GM19372 (cell line): ENCODE measurements at regions not wholly inside any gene's neighbourhood (a gene's known extent, or its start where the extent isn't known, plus 50 kb on each side); places are given as distances from the start of the nearest gene placed in this dataset.
"Not testable (repeated sequence)": the region's sequence is repeated elsewhere in the genome, so short reads cannot be mapped to it uniquely, and the experiment has no call there.

Source experiments
- ATAC-seq: cut with Tn5 transposase; IDR thresholded peaks from one replicate; pipeline ENCODE4 v1.9.1; 2021; ENCODE audit warnings: mild to moderate bottlenecking, low read depth, moderate library complexity; ENCODE audit not compliant: unreplicated experiment

DNA sequence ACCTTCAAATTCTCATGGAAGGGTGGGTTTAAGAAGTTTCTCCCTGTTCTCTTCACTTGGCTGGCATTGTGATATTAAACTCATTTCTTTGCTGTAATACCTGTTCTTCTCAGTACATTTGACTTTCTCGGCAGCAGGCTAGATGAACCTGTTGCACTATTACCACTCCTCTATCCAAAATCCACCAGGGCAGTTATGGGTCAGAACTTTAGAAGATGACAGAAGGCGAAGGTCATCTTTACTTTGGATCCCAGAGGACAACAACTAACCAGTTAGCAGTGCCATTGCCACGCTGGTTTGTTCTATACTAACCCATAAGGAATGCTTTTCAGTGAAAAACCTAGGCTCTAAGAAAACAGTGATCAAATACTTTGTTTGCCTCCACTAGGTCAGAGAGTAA is 901.0 kb downstream of the TSN start:
- ATAC-seq = no peak

DNA sequence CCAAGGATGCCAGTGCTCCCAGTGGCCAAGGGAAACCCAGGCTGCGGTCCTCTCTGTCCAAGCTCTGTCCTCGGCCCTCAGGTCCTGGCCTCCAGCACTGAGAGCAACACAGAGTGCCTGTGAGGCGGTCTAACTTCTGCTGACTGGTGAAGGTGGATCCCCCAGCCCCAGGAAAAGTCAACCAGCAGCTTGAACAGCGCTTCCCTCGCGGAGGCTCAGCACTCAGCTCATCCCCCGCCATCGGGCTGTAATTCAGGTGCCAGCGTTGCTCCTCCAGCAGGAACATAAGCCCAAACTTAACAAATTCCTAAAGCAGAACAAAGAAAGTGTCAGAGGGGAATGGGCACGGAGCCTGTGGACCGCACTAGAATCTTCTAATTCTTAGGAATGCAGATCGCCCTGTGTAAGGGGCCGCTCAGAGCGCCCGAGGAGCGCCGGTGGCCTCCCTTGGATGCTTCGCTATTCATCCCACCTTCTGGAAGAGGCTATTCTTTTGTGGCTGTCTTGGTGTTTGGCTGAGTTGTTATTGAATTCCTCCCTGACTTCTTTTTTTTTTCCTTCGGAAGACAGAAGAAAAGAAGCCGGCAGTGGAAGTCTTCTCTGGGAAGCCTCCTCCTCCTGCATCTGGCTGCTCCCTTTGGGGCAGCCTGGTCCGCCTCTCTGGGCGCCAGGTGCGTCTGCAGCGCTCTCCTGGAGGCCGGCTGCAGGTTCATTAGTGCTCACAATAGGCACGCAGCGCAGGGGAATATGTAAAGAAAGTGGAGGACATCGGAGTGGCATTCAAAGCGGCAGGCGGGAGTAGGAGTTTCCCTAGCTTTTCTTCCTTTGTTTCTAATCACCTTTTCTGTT is 905.6 kb downstream of the TSN start:
- ATAC-seq = no peak

- no peak for ATAC-seq
Measured at GRCh38 chr2:122663620-122664019, 908.2 kb downstream of the TSN start.

GRCh38 chr2:122669627-122670026 is 914.2 kb downstream of the TSN start:
- ATAC-seq = no peak

DNA sequence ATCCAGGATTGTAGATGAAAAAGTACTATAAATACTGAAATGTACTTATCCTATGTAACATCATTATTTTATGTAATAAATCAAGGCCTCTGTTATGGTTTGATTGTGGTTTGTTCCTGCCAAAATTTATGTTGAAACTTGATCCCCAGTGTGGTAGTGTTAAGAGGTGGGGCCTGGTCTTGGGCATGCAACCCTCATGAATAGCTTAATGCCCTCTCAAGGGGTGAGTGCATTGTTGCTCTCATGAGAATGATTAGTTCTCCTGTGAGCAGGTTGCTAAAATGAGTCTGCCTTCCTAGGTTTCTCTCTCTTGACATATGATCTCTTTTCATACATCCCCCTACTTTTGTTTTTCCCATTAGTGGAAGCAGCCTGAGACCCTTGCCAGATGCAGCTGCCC is 915.4 kb downstream of the TSN start:
- ATAC-seq = no peak

- ATAC-seq = no peak
Measured at GRCh38 chr2:122680662-122681061, 925.2 kb downstream of the TSN start.

GRCh38 chr2:122681626-122682025 is 926.2 kb downstream of the TSN start:
- no peak for ATAC-seq

- ATAC-seq = no peak
Measured at GRCh38 chr2:122682356-122682755, 926.9 kb downstream of the TSN start.

DNA sequence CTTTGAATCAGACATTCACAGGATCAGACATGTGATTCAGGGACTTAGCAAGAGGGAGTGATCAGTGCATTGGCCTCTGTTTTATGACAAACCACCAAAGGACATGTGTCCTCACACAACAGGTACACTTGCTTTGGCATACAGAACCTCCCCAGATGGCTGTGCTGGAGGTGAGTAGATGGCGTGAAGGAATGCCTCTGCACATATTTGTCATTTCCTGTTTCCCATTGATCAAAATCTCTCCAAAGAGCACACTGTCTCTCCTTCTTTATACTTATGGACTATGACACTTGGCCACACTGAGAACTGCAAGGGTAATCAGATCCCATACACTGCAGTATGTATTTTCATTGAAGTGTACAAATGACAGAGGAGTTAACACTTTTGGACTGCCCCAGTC is 927.6 kb downstream of the TSN start:
- ATAC-seq = no peak

DNA sequence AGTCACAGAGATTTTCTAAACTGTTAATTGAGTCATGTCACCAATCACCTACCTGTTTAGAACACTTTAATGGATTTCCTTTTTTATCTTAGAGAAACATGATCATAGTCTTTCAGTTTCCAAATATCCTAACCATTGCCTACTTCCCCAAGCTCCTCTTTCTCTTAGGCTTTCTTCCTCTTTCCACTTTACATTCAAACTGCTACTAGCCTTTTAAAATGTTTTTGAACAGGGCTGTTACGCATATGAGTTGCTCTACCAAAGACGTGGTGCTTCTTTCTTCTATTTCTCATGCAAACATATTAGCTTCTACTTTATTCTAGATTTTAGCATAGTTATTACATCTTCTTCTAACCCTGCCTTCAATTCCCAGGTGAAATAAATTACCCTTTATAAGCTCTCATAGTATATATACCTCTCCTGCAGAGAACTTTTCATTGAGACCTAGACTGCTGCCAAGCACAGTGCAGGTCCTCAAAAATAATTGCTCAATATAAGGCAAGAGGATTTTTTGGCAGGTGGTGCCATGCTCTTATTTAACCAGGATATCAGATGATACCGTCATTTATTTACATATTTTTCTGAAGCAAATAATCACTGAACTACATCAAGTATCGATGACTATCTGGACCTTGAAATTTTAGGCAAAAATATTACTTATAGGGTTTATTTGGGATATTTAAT is 937.1 kb downstream of the TSN start:
- no peak for ATAC-seq

DNA sequence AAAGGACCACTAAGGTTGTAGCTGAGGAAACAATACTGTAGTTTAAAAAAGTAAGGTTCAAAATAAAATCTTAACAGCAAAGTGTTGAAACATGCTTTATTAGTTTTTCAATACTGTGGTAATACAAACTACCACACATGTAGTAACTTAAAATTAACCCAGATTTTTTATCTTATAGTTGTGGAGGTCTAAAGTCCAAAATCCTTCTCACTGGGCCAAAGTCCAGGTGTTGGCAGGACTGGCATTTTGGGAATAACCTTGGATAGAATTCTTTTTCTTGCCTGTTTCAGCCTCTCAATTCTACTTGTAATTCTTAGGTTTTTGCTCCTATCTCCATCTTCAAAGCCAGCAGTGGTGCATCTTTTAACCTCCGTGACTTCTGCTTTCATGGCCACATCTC is 942.0 kb downstream of the TSN start:
- no peak for ATAC-seq

DNA sequence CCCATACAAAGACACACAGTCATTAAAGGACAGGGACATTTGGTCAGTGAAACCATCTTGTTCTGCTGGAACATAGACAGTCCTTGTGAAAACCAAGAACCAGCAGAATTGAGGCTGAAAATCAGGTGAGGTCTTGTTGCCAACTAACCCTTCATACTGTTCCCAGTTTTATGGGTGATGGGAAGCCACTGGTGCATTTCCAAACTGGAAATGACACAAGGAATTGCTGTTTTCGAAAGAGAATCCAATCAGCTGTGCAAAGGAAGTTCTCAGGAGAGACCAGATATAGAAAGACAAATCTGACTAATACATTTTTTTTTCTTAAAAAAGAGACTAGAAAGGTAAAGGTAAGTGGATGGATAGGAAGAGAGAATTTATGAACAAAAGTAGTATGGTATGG is 948.2 kb downstream of the TSN start:
- no peak for ATAC-seq

DNA sequence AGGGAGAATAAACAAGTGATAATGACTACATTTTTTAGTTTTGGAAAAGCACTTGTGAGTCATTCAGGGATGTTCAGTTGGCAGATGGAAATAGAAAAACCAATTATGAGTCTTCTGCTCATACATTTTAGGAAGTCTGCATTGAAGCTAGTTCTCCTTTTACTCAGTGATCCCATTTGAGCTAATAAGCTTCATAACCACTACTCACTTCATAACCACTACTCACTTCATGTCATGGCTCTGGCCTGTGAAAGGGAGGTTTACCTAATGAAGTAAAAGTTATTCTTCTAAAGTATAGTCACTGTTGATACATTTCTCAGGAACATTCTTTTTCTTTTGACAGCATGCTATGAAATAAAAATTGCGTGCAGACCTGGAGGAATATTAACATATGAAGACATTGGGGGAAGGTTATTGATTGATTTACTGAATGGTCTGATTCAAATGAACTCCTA is 948.7 kb downstream of the TSN start:
- peak; percentile 42 for ATAC-seq

- ATAC-seq = no peak
Measured at GRCh38 chr2:122705746-122706145, 950.3 kb downstream of the TSN start.

- ATAC-seq = no peak
Measured at GRCh38 chr2:122706757-122707223, 951.3 kb downstream of the TSN start.

DNA sequence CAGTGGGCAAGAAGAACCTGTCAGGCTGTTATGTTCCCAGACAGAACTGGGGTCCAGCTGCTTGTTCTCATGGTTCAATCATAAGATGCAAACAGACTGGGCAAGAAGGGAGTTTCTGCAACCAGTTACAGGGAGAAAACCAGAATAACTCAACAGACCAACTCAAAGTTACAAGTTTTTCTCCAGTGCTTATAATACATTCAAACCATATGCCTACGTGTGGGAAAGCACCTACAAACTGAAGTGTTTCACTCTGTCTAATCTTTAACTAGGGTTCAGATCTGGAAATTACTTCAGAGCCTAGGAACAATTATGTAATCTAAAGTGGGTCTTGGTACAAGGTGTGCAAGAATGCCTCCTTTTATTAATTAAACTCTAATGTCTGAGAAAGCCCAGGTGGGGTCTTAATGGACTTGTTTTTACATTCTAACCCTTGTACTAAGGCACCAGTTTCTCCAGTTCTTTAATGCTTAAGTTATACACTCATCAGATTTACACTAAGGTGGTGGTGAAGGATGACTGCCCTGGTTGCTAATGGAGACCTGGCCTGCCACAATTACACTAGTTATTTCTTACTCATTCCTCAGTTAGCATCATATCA is 951.9 kb downstream of the TSN start:
- ATAC-seq = peak; percentile 56

DNA sequence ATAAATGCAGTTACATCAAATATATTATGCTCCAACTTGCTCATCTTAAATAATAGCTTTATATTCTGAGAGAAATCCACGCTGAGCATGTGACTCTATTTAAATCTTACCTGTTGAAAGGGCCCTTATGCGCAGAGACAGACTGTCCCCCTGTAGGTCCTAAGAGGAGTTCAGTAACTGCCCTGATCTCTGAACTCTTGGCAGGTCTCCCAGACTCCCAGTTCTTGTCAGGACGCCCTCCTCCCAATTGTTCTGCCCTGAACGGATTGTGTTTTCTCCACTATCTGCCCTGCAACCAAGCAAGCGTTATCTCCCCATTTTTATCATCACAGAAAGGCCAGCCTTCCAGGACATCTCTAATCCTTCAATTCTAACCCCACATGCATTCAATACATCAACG is 954.6 kb downstream of the TSN start:
- no peak for ATAC-seq

DNA sequence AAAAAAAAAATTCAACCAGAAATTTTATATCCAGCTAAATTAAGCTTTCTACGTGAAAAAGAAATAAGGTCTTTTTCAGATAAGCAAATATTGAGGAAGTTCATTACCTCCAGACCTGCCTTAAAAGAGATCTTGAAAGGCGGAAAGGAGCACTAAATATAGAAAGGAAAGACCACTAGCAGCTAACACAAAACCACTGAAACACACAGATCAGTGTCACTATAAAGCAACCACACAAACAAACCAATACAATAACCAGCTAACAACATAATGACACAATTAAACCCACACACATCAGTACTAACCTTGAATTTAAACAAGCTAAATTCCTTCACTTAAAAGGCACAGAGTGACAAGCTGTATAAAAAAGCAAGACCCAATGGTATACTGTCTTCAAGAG is 958.3 kb downstream of the TSN start:
- ATAC-seq = no peak

DNA sequence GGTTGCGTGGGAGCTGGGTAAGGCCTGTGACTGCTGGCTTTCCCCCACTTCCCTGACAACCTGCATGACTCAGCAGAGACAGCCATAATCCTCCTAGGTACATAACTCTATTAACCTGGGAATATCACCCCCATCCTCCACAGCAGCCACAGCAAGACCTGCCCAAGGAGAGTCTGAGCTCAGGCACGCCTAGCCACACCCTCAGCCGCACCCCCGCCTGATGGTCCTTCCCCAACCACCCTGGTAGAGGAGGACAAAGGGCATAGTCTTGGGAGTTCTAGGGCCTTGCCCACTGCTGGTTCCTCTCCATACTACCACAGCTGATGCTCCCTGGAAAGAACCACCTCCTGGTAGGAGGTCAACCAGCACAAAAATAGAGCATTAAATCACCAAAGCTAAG is 965.4 kb downstream of the TSN start:
- not testable (repeated sequence) for ATAC-seq

- ATAC-seq = no peak
Measured at GRCh38 chr2:122734766-122735424, 979.4 kb downstream of the TSN start.

- ATAC-seq = no peak
Measured at GRCh38 chr2:122736279-122736678, 980.8 kb downstream of the TSN start.
